ENCODE measurements at regions not wholly inside any gene's neighbourhood (a gene's known extent, or its start where the extent isn't known, plus 50 kb on each side); places are given as distances from the start of the nearest gene placed in this dataset.

DNA sequence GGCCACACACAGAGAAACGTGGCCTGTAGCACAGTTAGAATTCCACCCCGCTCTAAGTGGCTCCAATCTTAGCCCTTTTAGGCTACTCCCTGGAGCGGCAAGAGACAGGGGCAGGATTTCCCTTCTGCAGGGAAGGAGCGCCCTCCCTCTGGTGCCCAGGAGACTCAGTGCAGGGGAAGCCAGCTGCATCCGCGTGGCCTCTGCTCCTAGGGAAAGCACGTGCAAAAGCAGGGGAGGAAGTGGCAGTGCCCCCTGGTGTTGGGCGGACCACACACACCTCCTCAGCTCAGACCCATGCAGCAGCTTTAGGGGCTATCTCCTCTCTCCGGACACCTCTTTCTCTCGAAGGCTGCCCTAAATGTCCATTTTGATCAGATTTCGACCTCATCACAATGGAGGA is 50.0 kb downstream of the SPRING1 start:
- Histone ChIP-seq H3K27ac (no peak overlapping the region), H3K36me3 (ENCODE audit: insufficient read depth, low read length) (no peaks in the 10 kb centered on the region), H3K9me3 (ENCODE audit: low read depth, low read length) (no peaks in the 10 kb centered on the region), H3K4me3 (no peak overlapping the region), H3K9ac (ENCODE audit: insufficient read length) (no peak overlapping the region)
- TF ChIP-seq POLR2AphosphoS5 (IDR thresholded peaks at IDR 0.05; ENCODE audit: borderline replicate concordance, low read depth, low read length): no peak
- DNase-seq (ENCODE audit: low read depth, low spot score): no peak

- no peak overlapping the region for H3K4me3 ChIP-seq
- TF ChIP-seq POLR2AphosphoS5 (IDR thresholded peaks at IDR 0.05; ENCODE audit: borderline replicate concordance, low read depth, low read length): no peak
- TF ChIP-seq EZH2 (IDR thresholded peaks at IDR 0.05): no peak
- no peak for TF ChIP-seq FOXP2 (optimal IDR thresholded peaks at IDR 0.05; ENCODE audit: control extremely low read depth, extremely low read length, insufficient read depth)
- no peaks in the 10 kb centered on the region for H3K9me3 ChIP-seq (ENCODE audit: low read depth, low read length)
- no peak overlapping the region for H3K27ac ChIP-seq
- no peak for DNase-seq (ENCODE audit: low read depth, low spot score)
- H3K9ac ChIP-seq (ENCODE audit: insufficient read length): no peak overlapping the region
- no peaks in the 10 kb centered on the region for H3K36me3 ChIP-seq (ENCODE audit: insufficient read depth, low read length)
Measured at GRCh38 chr12:116684891-116685290, 53.0 kb downstream of the SPRING1 start.

DNA sequence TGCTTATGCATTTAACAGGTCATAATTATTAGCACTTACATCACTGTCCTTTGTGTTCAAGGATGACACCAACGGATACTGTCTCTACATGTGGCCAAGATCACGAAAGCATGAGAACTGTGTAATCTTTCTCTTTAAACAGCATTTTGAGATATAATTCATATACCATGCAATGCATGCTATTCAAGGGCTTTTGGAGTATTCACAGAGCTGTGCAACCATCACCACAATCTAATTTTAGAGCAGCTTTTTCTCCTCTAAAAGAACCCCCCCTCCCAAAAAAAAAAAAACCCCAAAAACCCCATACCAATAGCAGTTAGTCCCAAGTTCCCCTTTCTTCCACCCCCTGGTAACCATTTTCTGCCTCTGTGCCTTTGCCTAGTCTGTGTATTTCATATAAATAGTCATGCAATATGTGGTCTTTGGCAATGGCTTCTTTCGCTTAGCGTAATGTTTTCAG is 60.6 kb downstream of the SPRING1 start:
- Histone ChIP-seq H3K36me3 (ENCODE audit: insufficient read depth, low read length) (no peaks in the 10 kb centered on the region), H3K27ac (no peak overlapping the region), H3K4me3 (no peak overlapping the region), H3K9me3 (ENCODE audit: low read depth, low read length) (no peaks in the 10 kb centered on the region), H3K9ac (ENCODE audit: insufficient read length) (no peak overlapping the region)
- DNase-seq (ENCODE audit: low read depth, low spot score): no peak
- no peak for TF ChIP-seq EZH2 (IDR thresholded peaks at IDR 0.05)
- no peak for TF ChIP-seq FOXP2 (optimal IDR thresholded peaks at IDR 0.05; ENCODE audit: control extremely low read depth, extremely low read length, insufficient read depth)
- no peak for TF ChIP-seq POLR2AphosphoS5 (IDR thresholded peaks at IDR 0.05; ENCODE audit: borderline replicate concordance, low read depth, low read length)

- H3K9ac ChIP-seq (ENCODE audit: insufficient read length): no peak overlapping the region
- DNase-seq (ENCODE audit: low read depth, low spot score): no peak
- H3K4me3 ChIP-seq: no peak overlapping the region
- TF ChIP-seq FOXP2 (optimal IDR thresholded peaks at IDR 0.05; ENCODE audit: control extremely low read depth, extremely low read length, insufficient read depth): no peak
- TF ChIP-seq EZH2 (IDR thresholded peaks at IDR 0.05): no peak
- TF ChIP-seq POLR2AphosphoS5 (IDR thresholded peaks at IDR 0.05; ENCODE audit: borderline replicate concordance, low read depth, low read length): no peak
- no peaks in the 10 kb centered on the region for H3K36me3 ChIP-seq (ENCODE audit: insufficient read depth, low read length)
- H3K9me3 ChIP-seq (ENCODE audit: low read depth, low read length): no peaks in the 10 kb centered on the region
- no peak overlapping the region for H3K27ac ChIP-seq
Measured at GRCh38 chr12:116675339-116676107, 62.3 kb downstream of the SPRING1 start.

- Histone ChIP-seq H3K9ac (ENCODE audit: insufficient read length) (no peak overlapping the region), H3K27ac (no peak overlapping the region), H3K9me3 (ENCODE audit: low read depth, low read length) (no peaks in the 10 kb centered on the region), H3K4me3 (no peak overlapping the region), H3K36me3 (ENCODE audit: insufficient read depth, low read length) (no peaks in the 10 kb centered on the region)
- TF ChIP-seq POLR2AphosphoS5 (IDR thresholded peaks at IDR 0.05; ENCODE audit: borderline replicate concordance, low read depth, low read length) (no peak), FOXP2 (optimal IDR thresholded peaks at IDR 0.05; ENCODE audit: control extremely low read depth, extremely low read length, insufficient read depth) (no peak), EZH2 (IDR thresholded peaks at IDR 0.05) (no peak)
- no peak for DNase-seq (ENCODE audit: low read depth, low spot score)
Measured at GRCh38 chr12:116674643-116675183, 63.2 kb downstream of the SPRING1 start.

- Histone ChIP-seq H3K9ac (ENCODE audit: insufficient read length) (no peak overlapping the region), H3K4me3 (no peak overlapping the region), H3K36me3 (ENCODE audit: insufficient read depth, low read length) (no peaks in the 10 kb centered on the region), H3K9me3 (ENCODE audit: low read depth, low read length) (no peaks in the 10 kb centered on the region), H3K27ac (no peak overlapping the region)
- TF ChIP-seq FOXP2 (optimal IDR thresholded peaks at IDR 0.05; ENCODE audit: control extremely low read depth, extremely low read length, insufficient read depth) (no peak), POLR2AphosphoS5 (IDR thresholded peaks at IDR 0.05; ENCODE audit: borderline replicate concordance, low read depth, low read length) (no peak), EZH2 (IDR thresholded peaks at IDR 0.05) (no peak)
- DNase-seq (ENCODE audit: low read depth, low spot score): no peak
Measured at GRCh38 chr12:116673681-116674111, 64.2 kb downstream of the SPRING1 start.

GRCh38 chr12:116672842-116673516 is 64.9 kb downstream of the SPRING1 start:
- Histone ChIP-seq H3K9ac (ENCODE audit: insufficient read length) (no peak overlapping the region), H3K27ac (no peak overlapping the region), H3K4me3 (no peak overlapping the region), H3K9me3 (ENCODE audit: low read depth, low read length) (no peaks in the 10 kb centered on the region), H3K36me3 (ENCODE audit: insufficient read depth, low read length) (no peaks in the 10 kb centered on the region)
- TF ChIP-seq FOXP2 (optimal IDR thresholded peaks at IDR 0.05; ENCODE audit: control extremely low read depth, extremely low read length, insufficient read depth): no peak
- TF ChIP-seq EZH2 (IDR thresholded peaks at IDR 0.05): no peak
- no peak for TF ChIP-seq POLR2AphosphoS5 (IDR thresholded peaks at IDR 0.05; ENCODE audit: borderline replicate concordance, low read depth, low read length)
- no peak for DNase-seq (ENCODE audit: low read depth, low spot score)

DNA sequence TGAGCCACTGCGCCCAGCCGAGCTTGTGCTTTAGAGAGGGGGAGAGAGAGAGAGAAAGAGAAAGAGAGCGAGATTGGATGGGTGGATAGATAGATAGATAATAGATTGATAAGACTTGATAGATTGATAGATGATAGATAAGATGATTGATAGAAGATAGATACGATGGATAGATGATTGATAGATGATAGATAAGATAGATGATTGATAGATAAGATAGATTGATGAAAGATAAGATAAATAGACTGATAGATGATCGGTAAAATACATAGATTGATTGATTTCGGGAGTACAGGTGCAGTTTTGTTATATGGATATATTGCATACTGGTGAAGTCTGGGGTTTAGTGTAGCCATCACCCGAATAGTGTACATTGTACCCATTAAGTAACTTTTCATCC is 65.9 kb downstream of the SPRING1 start:
- Histone ChIP-seq H3K9me3 (ENCODE audit: low read depth, low read length) (no peaks in the 10 kb centered on the region), H3K9ac (ENCODE audit: insufficient read length) (no peak overlapping the region), H3K36me3 (ENCODE audit: insufficient read depth, low read length) (no peaks in the 10 kb centered on the region), H3K27ac (no peak overlapping the region), H3K4me3 (no peak overlapping the region)
- no peak for DNase-seq (ENCODE audit: low read depth, low spot score)
- TF ChIP-seq POLR2AphosphoS5 (IDR thresholded peaks at IDR 0.05; ENCODE audit: borderline replicate concordance, low read depth, low read length) (no peak), EZH2 (IDR thresholded peaks at IDR 0.05) (no peak), FOXP2 (optimal IDR thresholded peaks at IDR 0.05; ENCODE audit: control extremely low read depth, extremely low read length, insufficient read depth) (no peak)

All from SK-N-MC (cell line).